GM23248 (cell line): ENCODE measurements at regions not wholly inside any gene's neighbourhood (a gene's known extent, or its start where the extent isn't known, plus 50 kb on each side); places are given as distances from the start of the nearest gene placed in this dataset.

ENCODE experiments used
- DNase-seq: peaks from one replicate; pipeline ENCODE4 v3.0.0-alpha.2; 2015
- H2AFZ ChIP-seq: fragments of 200-600 bp; sonication (generic); 2 replicates; pipeline ENCODE4 v1.6.1; 2016; ENCODE audit warnings: antibody characterized with exemption
- H3F3A ChIP-seq: fragments of 200-600 bp; sonication (generic); 2 replicates; pipeline ENCODE4 v1.6.1; 2016; ENCODE audit warnings: mild to moderate bottlenecking, antibody characterized with exemption, mixed run types; ENCODE audit not compliant: insufficient read depth
- H3K27ac ChIP-seq: fragments of 200-600 bp; sonication (generic); 2 replicates; pipeline ENCODE4 v1.5.1; 2016; ENCODE audit warnings: mild to moderate bottlenecking
- H3K27me3 ChIP-seq: fragments of 200-600 bp; sonication (generic); replicated peaks from 2 replicates; pipeline ENCODE4 v1.6.1; 2016; ENCODE audit warnings: mild to moderate bottlenecking; ENCODE audit not compliant: insufficient read depth
- H3K36me3 ChIP-seq: fragments of 200-600 bp; sonication (generic); 2 replicates; pipeline ENCODE4 v1.6.1; 2016; ENCODE audit warnings: low read depth, mild to moderate bottlenecking
- H3K4me1 ChIP-seq: fragments of 200-600 bp; sonication (generic); 2 replicates; pipeline ENCODE4 v1.6.1; 2016; ENCODE audit warnings: mild to moderate bottlenecking; ENCODE audit not compliant: insufficient read depth
- H3K4me2 ChIP-seq: fragments of 200-600 bp; sonication (generic); one replicate; pipeline ENCODE4 v1.6.1; 2016; ENCODE audit warnings: mild to moderate bottlenecking; ENCODE audit not compliant: unreplicated experiment
- H3K4me3 ChIP-seq: fragments of 200-600 bp; sonication (generic); 2 replicates; pipeline ENCODE4 v1.5.1; 2016; ENCODE audit warnings: mild to moderate bottlenecking
- H3K79me2 ChIP-seq: fragments of 200-600 bp; sonication (generic); 2 replicates; pipeline ENCODE4 v1.6.1; 2016; ENCODE audit warnings: mild to moderate bottlenecking; ENCODE audit not compliant: insufficient read depth
- H3K9ac ChIP-seq: fragments of 200-600 bp; sonication (generic); 2 replicates; pipeline ENCODE4 v1.6.1; 2016; ENCODE audit warnings: mild to moderate bottlenecking
- H3K9me2 ChIP-seq: fragments of 200-600 bp; sonication (generic); 2 replicates; pipeline ENCODE4 v1.6.1; 2016; ENCODE audit warnings: mixed run types, mild to moderate bottlenecking, moderate library complexity; ENCODE audit not compliant: insufficient read depth
- H3K9me3 ChIP-seq: fragments of 200-600 bp; sonication (generic); one replicate; pipeline ENCODE4 v1.6.1; 2017; ENCODE audit warnings: low read depth
- H4K20me1 ChIP-seq: fragments of 200-600 bp; sonication (generic); 2 replicates; pipeline ENCODE4 v1.6.0; 2016; ENCODE audit not compliant: insufficient read depth
- EZH2 ChIP-seq: fragments of 200-600 bp; sonication (generic); IDR thresholded peaks from 2 replicates; pipeline ENCODE4 v1.6.1; 2018; ENCODE audit warnings: antibody characterized with exemption, mild to moderate bottlenecking; ENCODE audit not compliant: insufficient read depth, poor library complexity, severe bottlenecking
- EZH2phosphoT487 ChIP-seq: fragments of 200-600 bp; sonication (generic); IDR thresholded peaks from 2 replicates; pipeline ENCODE4 v1.6.1; 2018; ENCODE audit warnings: antibody characterized with exemption, moderate library complexity, mild to moderate bottlenecking, low read depth; ENCODE audit not compliant: insufficient read depth
- WGBS, 2 experiments: methylation state at CpG; one replicate each; pipeline ENCODE4 v1.1.6; 2015 to 2017; ENCODE audit warnings: low lambda C conversion rate in 2 of 2, low coverage in 1 of 2; ENCODE audit errors: missing lambda C conversion rate in 2 of 2; 5-methylcytosine and 5-hydroxymethylcytosine counted together
- in situ Hi-C: fragments of 300-500 bp; cut with MboI; formaldehyde crosslinking; loops from 2 replicates; pipeline ENCODE4 v1.15.0; 2020

DNA sequence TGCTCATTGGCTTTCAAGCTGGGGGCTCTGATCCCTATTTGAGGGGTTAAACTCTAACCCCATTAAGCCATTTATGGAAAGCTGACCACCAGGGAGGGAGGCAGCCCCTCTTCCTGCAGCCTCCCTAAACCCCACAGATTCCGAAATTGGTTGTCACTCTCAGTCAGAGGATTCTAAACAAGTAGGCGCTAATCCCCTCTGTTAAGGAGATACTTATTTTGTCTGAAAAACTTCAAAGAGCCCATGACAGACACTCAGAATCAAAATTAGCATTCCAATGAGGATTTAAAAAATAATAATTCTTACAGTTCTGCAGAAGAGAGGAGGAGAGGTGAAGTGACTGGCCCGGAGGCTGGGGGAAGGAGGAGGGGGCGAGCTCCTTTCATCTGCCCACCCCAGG lies 69.7 kb upstream of the LMO1 start:
- H3K9ac ChIP-seq, result no peak overlapping the region
- 46 to 52% methylated on average over 4 of the region's 4 CpGs for WGBS, 2 experiments
- no peak overlapping the region for H3K4me2 ChIP-seq
- no peaks in the 10 kb centered on the region for H3K79me2 ChIP-seq
- H3K4me1 ChIP-seq, result no peaks in the 10 kb centered on the region
- H4K20me1 ChIP-seq, result no peaks in the 10 kb centered on the region
- H2AFZ ChIP-seq, result no peak overlapping the region
- no peaks in the 10 kb centered on the region for H3K27me3 ChIP-seq
- H3K4me3 ChIP-seq, result no peak overlapping the region
- H3K27ac ChIP-seq, result no peak overlapping the region
- no peak for TF ChIP-seq EZH2phosphoT487
- no peak for TF ChIP-seq EZH2
- H3K9me2 ChIP-seq, result no peaks in the 10 kb centered on the region
- H3F3A ChIP-seq, result no peaks in the 10 kb centered on the region
- H3K9me3 ChIP-seq, result no peaks in the 10 kb centered on the region
- in situ Hi-C loops, result no loop called here
- no peak for DNase-seq
- H3K36me3 ChIP-seq, result no peaks in the 10 kb centered on the region

GRCh38 chr11:8332891-8333290 lies 69.2 kb upstream of the LMO1 start:
- no peaks in the 10 kb centered on the region for H3K9me2 ChIP-seq
- H3K9ac ChIP-seq, result no peak overlapping the region
- no peaks in the 10 kb centered on the region for H3K79me2 ChIP-seq
- WGBS, 2 experiments, result 72 to 80% methylated on average over 12 of the region's 12 CpGs
- H4K20me1 ChIP-seq, result no peaks in the 10 kb centered on the region
- no peaks in the 10 kb centered on the region for H3K4me1 ChIP-seq
- TF ChIP-seq EZH2phosphoT487 (no peak), EZH2 (no peak)
- H3F3A ChIP-seq, result no peaks in the 10 kb centered on the region
- H3K4me2 ChIP-seq, result no peak overlapping the region
- H3K4me3 ChIP-seq, result no peak overlapping the region
- H3K27me3 ChIP-seq, result no peaks in the 10 kb centered on the region
- DNase-seq, result no peak
- in situ Hi-C loops, result no loop called here
- H2AFZ ChIP-seq, result no peak overlapping the region
- no peak overlapping the region for H3K27ac ChIP-seq
- no peaks in the 10 kb centered on the region for H3K9me3 ChIP-seq
- H3K36me3 ChIP-seq, result no peaks in the 10 kb centered on the region

GRCh38 chr11:8332196-8332595 lies 68.5 kb upstream of the LMO1 start:
- Histone ChIP-seq H3K9me2 (no peaks in the 10 kb centered on the region), H3K4me2 (no peak overlapping the region), H3F3A (no peaks in the 10 kb centered on the region), H3K4me3 (no peak overlapping the region), H3K9ac (no peak overlapping the region), H3K36me3 (no peaks in the 10 kb centered on the region), H3K27me3 (peaks cover 3% of the 10 kb centered on the region; the same call in 1 of the 2 replicates), H4K20me1 (no peaks in the 10 kb centered on the region), H3K4me1 (no peaks in the 10 kb centered on the region), H3K27ac (no peak overlapping the region), H3K79me2 (no peaks in the 10 kb centered on the region), H3K9me3 (no peaks in the 10 kb centered on the region), H2AFZ (no peak overlapping the region)
- TF ChIP-seq EZH2phosphoT487 (no peak), EZH2 (no peak)
- DNase-seq, result no peak
- in situ Hi-C loops, result no loop called here
- WGBS, 2 experiments, result 79 to 86% methylated on average over 4 of the region's 4 CpGs

DNA sequence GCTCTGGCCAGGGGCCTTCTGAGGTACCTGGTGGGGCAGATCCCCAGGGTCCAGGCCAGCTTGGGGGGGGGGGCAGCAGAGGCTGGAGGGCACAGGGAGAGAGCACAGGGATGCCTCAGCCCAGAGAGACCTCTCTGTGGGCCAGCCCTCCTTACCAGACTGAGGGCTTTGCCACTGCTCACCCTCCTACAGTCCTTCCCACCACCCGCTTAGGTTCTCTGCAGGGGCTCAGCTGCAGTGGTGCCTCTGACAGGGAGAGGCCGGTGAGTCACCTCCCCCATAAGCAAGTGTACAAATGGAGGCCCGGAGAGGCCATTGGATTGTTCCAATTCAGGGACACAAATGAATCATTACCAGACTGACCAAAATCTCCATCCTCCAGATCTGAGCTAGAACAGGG lies 68.1 kb upstream of the LMO1 start:
- Histone ChIP-seq H3K9me2 (no peaks in the 10 kb centered on the region), H3K4me2 (no peak overlapping the region), H3F3A (no peaks in the 10 kb centered on the region), H3K9me3 (no peaks in the 10 kb centered on the region), H3K9ac (no peak overlapping the region), H2AFZ (no peak overlapping the region), H3K36me3 (no peaks in the 10 kb centered on the region), H3K79me2 (no peaks in the 10 kb centered on the region), H3K27me3 (peaks cover 7% of the 10 kb centered on the region), H3K4me3 (no peak overlapping the region), H3K27ac (no peak overlapping the region), H4K20me1 (no peaks in the 10 kb centered on the region), H3K4me1 (no peaks in the 10 kb centered on the region)
- TF ChIP-seq EZH2phosphoT487 (no peak), EZH2 (no peak)
- DNase-seq, result no peak
- in situ Hi-C loops, result no loop called here
- 90 to 91% methylated on average over 3 of the region's 3 CpGs for WGBS, 2 experiments

GRCh38 chr11:8330896-8331295 lies 67.2 kb upstream of the LMO1 start:
- Histone ChIP-seq H3K27me3 (peaks cover 7% of the 10 kb centered on the region), H3K79me2 (no peaks in the 10 kb centered on the region), H3K4me2 (no peak overlapping the region), H3K9me3 (no peaks in the 10 kb centered on the region), H3K4me1 (no peaks in the 10 kb centered on the region), H3F3A (no peaks in the 10 kb centered on the region), H3K4me3 (no peak overlapping the region), H3K9ac (no peak overlapping the region), H3K27ac (no peak overlapping the region), H4K20me1 (no peaks in the 10 kb centered on the region), H2AFZ (no peak overlapping the region), H3K36me3 (no peaks in the 10 kb centered on the region), H3K9me2 (no peaks in the 10 kb centered on the region)
- DNase-seq, result no peak
- in situ Hi-C loops, result no loop called here
- TF ChIP-seq EZH2, result no peak
- TF ChIP-seq EZH2phosphoT487, result no peak
- WGBS, 2 experiments, result 75 to 80% methylated on average over 6 of the region's 6 CpGs
